OCI-LY3 (cell line): ENCODE measurements at regions not wholly inside any gene's neighbourhood (a gene's known extent, or its start where the extent isn't known, plus 50 kb on each side); places are given as distances from the start of the nearest gene placed in this dataset.

ENCODE experiments used
- CTCF ChIP-seq: fragments of 200-600, 300-600 bp; sonication (generic); IDR thresholded peaks from 2 replicates; pipeline ENCODE4 v1.5.1; 2014; ENCODE audit warnings: antibody characterized with exemption, low read length, low read depth
- EZH2phosphoT487 ChIP-seq: fragments of 200-600 bp; shearing (Covaris generic); IDR thresholded peaks from 2 replicates; pipeline ENCODE4 v1.6.1; 2018; ENCODE audit warnings: antibody characterized with exemption, mixed run types, low read depth

DNA sequence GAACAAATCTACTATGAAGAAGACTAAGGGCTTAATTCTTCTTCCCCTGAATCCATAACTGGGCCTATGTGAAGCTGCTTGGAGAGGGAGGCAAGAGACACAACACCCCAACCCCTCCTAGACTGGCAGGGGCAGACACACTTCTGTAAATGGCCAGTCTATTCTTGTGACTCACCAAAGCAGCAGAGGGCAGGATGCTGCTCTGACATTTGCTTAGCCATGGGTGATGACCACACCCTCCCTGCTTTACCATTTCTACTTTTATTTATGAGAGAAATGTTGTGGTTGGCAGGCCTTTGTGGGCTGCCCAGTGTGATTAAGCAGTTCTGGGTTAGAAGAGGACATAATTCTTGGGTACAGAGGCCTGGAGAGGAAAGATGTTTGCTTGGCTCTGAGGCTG, 189.8 kb upstream of the DPYD start:
- TF ChIP-seq CTCF (no peak), EZH2phosphoT487 (no peak)
